ENCODE measurements at regions not wholly inside any gene's neighbourhood (a gene's known extent, or its start where the extent isn't known, plus 50 kb on each side); places are given as distances from the start of the nearest gene placed in this dataset.

- no peak for DNase-seq
Observed at GRCh38 chr4:189313064-189313463, 627.6 kb upstream of the FRG1 start.

GRCh38 chr4:189313861-189314513, 626.7 kb upstream of the FRG1 start:
- no peak for DNase-seq

DNA sequence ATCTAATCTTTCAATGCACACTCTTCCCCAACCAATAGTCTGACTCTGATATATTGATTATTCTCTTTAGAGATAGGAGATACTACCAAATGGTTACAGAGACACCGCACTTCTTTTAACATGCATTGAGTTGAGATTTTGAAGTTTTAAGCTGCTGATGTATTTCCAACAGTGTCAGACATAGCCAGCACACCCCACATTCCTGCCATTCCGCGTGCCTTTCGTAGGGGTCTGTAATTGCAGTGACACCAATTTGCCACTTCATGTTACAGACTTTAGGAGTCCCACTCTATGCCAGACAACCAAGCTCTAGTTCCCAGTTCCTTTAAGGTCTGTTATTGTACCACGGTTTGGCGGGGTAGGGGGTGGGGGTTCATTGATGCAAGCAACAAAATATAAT, 618.2 kb upstream of the FRG1 start:
- no peak for DNase-seq

DNA sequence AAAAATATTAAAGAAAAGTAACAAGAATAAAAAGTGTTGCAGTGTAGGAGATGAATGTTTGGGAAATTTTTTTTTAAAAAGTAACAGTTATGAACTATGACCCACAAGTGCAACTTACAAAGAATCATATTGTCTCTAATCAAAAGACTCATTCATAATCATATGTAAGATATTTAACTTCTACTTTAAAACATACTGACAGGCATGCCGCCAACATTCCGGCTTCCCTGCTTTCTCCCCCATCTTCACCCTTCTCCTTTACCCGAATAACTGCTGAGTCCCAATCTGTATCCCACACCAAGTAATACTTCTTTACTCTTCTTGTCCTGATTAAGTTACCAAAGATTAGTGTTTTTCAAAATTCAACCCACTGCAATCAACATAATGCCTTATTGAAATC, 598.8 kb upstream of the FRG1 start:
- DNase-seq = no peak

- no peak for DNase-seq
Observed at GRCh38 chr4:189355590-189355989, 585.1 kb upstream of the FRG1 start.

DNA sequence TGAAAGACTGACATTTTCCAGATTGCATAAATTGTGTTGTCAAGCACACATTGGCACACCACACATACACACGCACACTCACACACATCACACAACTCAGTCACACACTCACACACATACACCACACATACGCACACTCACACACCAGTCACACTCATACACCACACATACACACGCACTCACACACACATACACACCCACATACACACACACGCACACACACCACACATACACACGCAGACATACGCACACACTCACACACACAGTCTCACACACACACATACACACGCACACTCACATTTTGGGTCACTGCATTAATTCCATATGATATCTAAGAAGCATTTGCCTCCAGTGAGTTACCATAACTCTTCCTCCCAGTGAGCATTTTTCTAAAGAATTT, 578.3 kb upstream of the FRG1 start:
- no peak for DNase-seq

DNA sequence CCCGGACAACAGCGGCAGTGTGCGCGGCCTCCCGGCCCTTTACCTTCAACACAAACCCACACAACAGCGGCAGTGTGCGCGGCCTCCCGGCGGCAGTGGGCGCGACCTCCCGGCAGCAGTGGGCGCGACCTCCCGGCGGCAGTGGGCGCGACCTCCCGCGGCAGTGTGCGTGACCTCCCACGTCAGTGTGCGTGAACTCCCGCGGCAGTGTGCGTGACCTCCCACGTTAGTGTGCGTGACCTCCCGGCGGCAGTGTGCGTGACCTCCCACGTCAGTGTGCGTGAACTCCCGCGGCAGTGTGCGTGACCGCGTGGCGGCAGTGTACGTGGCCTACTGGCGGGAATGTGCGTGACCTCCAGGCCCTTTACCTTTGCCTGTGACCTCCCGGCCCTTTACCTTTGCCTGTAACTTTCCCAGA, 576.6 kb upstream of the FRG1 start:
- no peak for DNase-seq

GRCh38 chr4:189365451-189365850, 575.2 kb upstream of the FRG1 start:
- no peak for DNase-seq

DNA sequence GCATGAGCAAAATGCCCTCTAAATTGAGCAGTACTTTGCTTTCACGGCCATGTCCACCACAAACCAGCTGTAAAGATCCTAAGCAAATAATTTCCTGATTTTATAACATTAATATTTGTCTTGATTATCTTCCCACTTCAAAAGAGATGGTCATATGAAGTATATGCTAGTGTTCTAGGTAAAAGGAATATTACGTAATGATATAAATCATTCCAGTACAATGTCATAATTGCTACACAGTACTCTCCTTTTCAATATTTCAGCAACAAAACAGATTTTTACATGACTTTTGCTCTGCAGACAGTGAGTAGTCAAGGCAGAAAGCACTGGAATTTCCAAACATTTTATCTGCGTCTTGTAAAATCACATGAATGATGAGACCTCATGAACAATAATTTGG, 572.8 kb upstream of the FRG1 start:
- no peak for DNase-seq

- DNase-seq = no peak
Observed at GRCh38 chr4:189374176-189374575, 566.5 kb upstream of the FRG1 start.

GRCh38 chr4:189376901-189377300, 563.8 kb upstream of the FRG1 start:
- DNase-seq = no peak

GRCh38 chr4:189377569-189377968, 563.1 kb upstream of the FRG1 start:
- DNase-seq = no peak

DNA sequence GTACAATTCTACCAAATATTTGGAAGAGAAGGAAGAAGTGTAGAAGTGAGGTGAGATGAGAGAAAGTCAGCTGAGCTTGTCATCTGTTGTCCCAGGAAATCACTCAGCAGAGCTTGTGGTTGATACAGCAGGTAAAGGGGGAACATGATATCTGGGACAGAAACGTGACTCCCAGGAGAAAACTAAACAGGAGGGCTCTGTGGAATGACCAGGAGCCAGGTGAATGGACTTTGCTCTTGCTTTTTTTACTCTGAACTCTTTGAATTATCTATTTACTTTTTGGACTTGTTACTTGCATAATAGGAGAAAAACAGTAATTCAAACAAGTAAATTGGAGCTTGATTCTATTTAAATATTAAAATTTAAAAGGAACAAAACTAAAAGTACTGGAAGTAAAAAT, 555.6 kb upstream of the FRG1 start:
- DNase-seq = no peak

DNA sequence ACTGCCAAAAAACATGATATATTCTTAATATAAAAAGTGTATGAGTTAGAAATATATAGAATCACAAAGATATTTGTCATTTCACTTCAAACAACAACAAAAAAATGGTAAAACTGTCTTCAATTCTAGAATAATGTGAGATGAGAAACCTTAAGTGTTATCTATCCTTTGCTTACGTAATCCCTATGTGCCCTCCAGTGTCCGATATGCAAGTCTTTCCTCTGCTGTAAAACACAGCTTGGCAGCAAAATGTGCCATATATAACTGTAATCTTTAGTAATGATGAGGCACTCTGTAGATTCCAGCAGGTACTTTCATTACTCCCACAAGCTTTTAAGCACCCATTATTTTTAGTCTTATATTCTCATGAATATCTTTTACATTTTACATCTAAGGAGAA, 555.1 kb upstream of the FRG1 start:
- DNase-seq = no peak

GRCh38 chr4:189396435-189396834, 544.2 kb upstream of the FRG1 start:
- DNase-seq = no peak

DNA sequence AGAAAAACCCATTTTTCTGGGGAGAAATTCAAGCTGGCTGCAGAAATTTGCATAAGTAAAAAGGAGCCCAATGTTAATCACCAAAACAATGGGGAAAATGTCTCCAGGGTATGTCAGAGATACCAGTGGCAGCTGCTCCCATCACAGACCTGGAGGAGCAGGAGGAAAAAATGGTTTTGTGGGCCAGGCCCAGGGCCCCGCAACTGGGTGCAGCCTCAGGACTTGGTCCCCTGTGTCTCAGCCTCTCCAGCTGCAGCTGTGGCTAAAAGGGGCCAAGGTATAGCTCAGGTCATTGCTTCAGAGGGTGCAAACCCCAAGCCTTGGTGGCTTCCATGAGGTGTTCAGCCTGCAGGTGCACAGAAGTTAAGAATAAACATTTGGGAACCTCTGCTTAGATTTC, 536.4 kb upstream of the FRG1 start:
- no peak for DNase-seq

DNA sequence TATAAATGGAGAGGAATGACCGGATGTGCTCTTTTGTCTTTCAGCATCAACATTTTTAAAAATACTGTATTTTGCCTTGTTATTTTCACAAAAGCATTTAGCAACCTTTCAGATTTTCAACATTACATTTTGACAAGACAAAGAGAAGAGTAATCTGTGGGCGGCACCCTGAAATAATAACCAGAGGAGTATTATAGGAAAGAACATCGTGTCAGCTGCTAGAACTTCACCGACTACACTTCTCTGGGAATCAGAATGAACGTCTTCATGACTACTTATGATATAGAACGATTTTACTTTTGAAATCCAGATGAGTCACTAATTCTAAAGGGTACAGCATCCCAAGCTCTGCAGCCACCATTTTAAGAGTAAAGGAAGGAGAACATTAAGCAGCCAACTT, 531.5 kb upstream of the FRG1 start:
- DNase-seq = no peak

- no peak for DNase-seq
Observed at GRCh38 chr4:189414021-189414420, 526.7 kb upstream of the FRG1 start.

DNA sequence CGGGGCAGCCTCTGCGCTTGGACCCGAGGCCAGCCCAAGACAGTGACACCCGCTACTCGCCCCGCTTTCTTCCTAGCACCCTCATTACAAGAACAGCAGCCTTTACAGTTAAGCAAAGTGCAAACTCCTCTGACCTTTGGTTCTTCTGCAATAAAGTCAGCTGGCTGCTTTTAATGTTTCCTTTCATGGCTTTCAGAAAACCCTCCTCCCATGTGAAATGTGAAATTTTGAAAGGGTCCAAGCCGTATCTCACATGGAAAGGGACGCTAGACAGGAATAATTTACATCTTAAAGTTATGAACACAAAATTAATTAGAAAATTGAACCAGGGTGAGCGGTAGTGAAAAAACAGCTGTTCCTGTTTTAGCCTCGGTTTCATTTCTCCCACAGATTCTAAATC, 520.1 kb upstream of the FRG1 start:
- DNase-seq = no peak

DNA sequence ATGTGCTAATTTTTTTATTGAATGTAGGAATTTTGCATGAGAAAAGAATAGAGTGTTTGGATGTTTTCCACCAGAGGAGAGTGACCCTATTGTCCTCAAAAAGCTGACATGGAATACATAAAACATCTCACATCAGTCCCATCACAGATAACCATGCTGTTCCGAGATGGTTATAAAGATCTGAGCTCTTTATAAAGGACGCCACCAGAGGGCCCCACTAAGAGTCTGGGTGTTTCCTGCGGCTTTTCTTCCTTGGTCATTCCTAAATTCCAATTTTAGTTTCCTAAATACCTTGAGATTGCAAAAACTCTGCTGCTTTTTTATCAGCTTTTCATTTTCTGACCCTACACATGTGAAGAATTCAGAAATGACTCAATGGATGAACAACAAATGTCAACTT, 504.5 kb upstream of the FRG1 start:
- no peak for DNase-seq

GRCh38 chr4:189440716-189441115, 500.0 kb upstream of the FRG1 start:
- DNase-seq = no peak

- no peak for DNase-seq
Observed at GRCh38 chr4:189443341-189443740, 497.3 kb upstream of the FRG1 start.

DNA sequence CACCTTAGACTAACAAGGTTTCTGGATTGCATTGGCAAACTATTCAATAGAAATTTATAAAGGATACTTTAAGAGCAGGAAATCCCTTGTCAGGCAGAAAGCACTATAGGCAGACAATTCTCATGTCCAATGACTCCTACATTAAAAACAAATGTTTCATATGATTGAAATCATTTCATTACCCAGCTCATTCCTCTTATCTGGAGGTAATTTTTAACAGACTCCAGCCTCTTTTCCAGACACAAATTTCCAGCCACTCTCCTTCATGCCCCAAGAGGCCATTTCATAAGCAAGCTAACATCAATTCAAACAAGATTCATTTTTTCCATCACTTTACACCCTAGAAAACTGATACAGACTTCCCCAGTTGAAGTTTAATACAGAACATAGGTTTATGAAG, 495.1 kb upstream of the FRG1 start:
- no peak for DNase-seq

DNA sequence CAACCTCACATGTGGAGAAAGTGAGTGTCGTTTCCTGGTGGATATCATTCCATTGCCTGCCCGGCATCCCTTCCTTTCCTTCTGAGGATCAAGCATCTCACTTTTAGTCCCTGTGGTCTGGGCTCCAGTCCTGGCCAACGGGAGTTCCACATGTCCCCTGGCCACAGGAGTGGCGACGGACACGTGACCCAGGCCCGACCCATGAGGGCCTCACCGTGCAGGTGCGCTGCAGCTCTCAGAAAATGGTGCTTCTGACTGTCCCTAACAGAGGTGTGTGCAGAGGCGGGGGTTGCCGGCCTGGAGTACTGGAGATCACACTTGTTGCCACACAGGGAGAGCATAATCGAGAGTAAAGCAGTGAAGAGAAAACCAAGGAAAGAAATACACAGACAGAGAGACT, 476.9 kb upstream of the FRG1 start:
- no peak for DNase-seq

- no peak for DNase-seq
Observed at GRCh38 chr4:189494407-189494806, 446.3 kb upstream of the FRG1 start.

- DNase-seq = no peak
Observed at GRCh38 chr4:189497516-189497915, 443.2 kb upstream of the FRG1 start.

Data from GF-D8 (cell line).